OCI-LY3 (cell line): ENCODE measurements at regions not wholly inside any gene's neighbourhood (a gene's known extent, or its start where the extent isn't known, plus 50 kb on each side); places are given as distances from the start of the nearest gene placed in this dataset.

ENCODE experiments used
- H2AFZ ChIP-seq: fragments of 200-600, 300-600 bp; shearing (Covaris generic); 2 replicates; pipeline ENCODE4 v1.6.0; 2014; ENCODE audit warnings: antibody characterized with exemption, low read depth, low read length
- H3K27ac ChIP-seq: fragments of 200-600, 300-600 bp; sonication (generic); 2 replicates; pipeline ENCODE4 v1.5.1; 2014; ENCODE audit warnings: mild to moderate bottlenecking, low read length, moderate library complexity, mixed read lengths
- H3K27me3 ChIP-seq: fragments of 200-600, 300-600 bp; sonication (generic); 2 replicates; pipeline ENCODE4 v1.6.1; 2014; ENCODE audit warnings: low read depth, low read length, mixed read lengths
- H3K36me3 ChIP-seq: fragments of 200-600, 300-600 bp; sonication (generic); replicated peaks from 2 replicates; pipeline ENCODE3; 2014; ENCODE audit warnings: low read depth, low read length, mixed read lengths
- H3K4me1 ChIP-seq: fragments of 300-600, 200-600 bp; sonication (generic); 2 replicates; pipeline ENCODE4 v1.6.1; 2014; ENCODE audit warnings: low read length, mixed read lengths
- H3K4me2 ChIP-seq: fragments of 200-600, 300-600 bp; sonication (generic); 2 replicates; pipeline ENCODE4 v1.6.1; 2014; ENCODE audit warnings: low read length, mixed read lengths
- H3K4me3 ChIP-seq: fragments of 300-600, 200-600 bp; sonication (generic); 2 replicates; pipeline ENCODE4 v1.5.1; 2014; ENCODE audit warnings: antibody characterized with exemption, mild to moderate bottlenecking, low read length, moderate library complexity
- H3K79me2 ChIP-seq: fragments of 300-600, 200-600 bp; shearing (Covaris generic); 2 replicates; pipeline ENCODE4 v1.6.1; 2014; ENCODE audit warnings: mild to moderate bottlenecking, low read length, mixed read lengths
- H3K9ac ChIP-seq: fragments of 300-600, 200-600 bp; shearing (Covaris generic); 2 replicates; pipeline ENCODE4 v1.6.0; 2014; ENCODE audit warnings: mild to moderate bottlenecking, low read length, moderate library complexity
- H3K9me3 ChIP-seq: fragments of 200-600, 300-600 bp; shearing (Covaris generic); 2 replicates; pipeline ENCODE4 v1.6.1; 2014; ENCODE audit warnings: low read length, mixed read lengths; ENCODE audit not compliant: insufficient read depth
- H4K20me1 ChIP-seq: fragments of 200-600, 300-600 bp; sonication (generic); 2 replicates; pipeline ENCODE4 v1.6.1; 2016; ENCODE audit warnings: low read length, mixed read lengths; ENCODE audit not compliant: insufficient read depth
- EZH2phosphoT487 ChIP-seq: fragments of 200-600 bp; shearing (Covaris generic); IDR thresholded peaks from 2 replicates; pipeline ENCODE4 v1.6.1; 2018; ENCODE audit warnings: antibody characterized with exemption, mixed run types, low read depth
- TF ChIP-seq, protein P1 (sequence below): fragments of 200-600, 300-600 bp; sonication (generic); IDR thresholded peaks from 2 replicates; pipeline ENCODE4 v1.5.1; 2014; ENCODE audit warnings: antibody characterized with exemption, low read length, low read depth

- Histone ChIP-seq H3K27me3 (no peaks in the 10 kb centered on the region), H3K79me2 (no peaks in the 10 kb centered on the region), H3K4me1 (no peaks in the 10 kb centered on the region), H2AFZ (no peak overlapping the region), H3K9ac (no peak overlapping the region), H4K20me1 (no peaks in the 10 kb centered on the region), H3K4me3 (no peak overlapping the region), H3K9me3 (no peaks in the 10 kb centered on the region), H3K4me2 (no peak overlapping the region), H3K27ac (no peak overlapping the region), H3K36me3 (no peaks in the 10 kb centered on the region)
- TF ChIP-seq, protein P1, sequence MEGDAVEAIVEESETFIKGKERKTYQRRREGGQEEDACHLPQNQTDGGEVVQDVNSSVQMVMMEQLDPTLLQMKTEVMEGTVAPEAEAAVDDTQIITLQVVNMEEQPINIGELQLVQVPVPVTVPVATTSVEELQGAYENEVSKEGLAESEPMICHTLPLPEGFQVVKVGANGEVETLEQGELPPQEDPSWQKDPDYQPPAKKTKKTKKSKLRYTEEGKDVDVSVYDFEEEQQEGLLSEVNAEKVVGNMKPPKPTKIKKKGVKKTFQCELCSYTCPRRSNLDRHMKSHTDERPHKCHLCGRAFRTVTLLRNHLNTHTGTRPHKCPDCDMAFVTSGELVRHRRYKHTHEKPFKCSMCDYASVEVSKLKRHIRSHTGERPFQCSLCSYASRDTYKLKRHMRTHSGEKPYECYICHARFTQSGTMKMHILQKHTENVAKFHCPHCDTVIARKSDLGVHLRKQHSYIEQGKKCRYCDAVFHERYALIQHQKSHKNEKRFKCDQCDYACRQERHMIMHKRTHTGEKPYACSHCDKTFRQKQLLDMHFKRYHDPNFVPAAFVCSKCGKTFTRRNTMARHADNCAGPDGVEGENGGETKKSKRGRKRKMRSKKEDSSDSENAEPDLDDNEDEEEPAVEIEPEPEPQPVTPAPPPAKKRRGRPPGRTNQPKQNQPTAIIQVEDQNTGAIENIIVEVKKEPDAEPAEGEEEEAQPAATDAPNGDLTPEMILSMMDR: no peak
- no peak for TF ChIP-seq EZH2phosphoT487
These were observed 316.1 kb downstream of the SFMBT2 start for GRCh38 chr10:7094781-7095180.

DNA sequence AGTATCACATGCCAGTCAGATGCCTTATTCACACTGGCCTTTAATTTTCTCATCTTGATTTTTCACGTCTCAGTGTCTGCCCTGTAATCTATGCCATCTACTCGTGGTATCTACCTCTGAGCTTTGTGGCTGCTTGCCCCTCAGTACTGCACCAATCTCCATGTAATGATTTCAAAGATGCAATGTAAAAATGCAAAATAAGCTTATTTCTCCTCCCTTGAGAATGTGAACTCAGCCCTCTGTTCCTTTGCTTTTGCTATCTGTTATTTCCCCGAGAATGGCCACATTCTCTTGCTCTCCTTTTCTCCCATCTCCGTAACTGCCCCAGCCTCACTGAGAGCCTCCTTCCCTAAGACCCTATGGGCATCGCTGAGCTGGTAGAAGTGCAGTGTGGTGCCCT, 317.5 kb downstream of the SFMBT2 start:
- no peaks in the 10 kb centered on the region for H3K9me3 ChIP-seq
- H4K20me1 ChIP-seq: no peaks in the 10 kb centered on the region
- H3K27ac ChIP-seq: no peak overlapping the region
- no peak overlapping the region for H2AFZ ChIP-seq
- no peaks in the 10 kb centered on the region for H3K4me1 ChIP-seq
- no peaks in the 10 kb centered on the region for H3K36me3 ChIP-seq
- TF ChIP-seq, protein P1: no peak
- TF ChIP-seq EZH2phosphoT487: no peak
- no peak overlapping the region for H3K9ac ChIP-seq
- no peaks in the 10 kb centered on the region for H3K79me2 ChIP-seq
- no peak overlapping the region for H3K4me2 ChIP-seq
- H3K4me3 ChIP-seq: no peak overlapping the region
- no peaks in the 10 kb centered on the region for H3K27me3 ChIP-seq

DNA sequence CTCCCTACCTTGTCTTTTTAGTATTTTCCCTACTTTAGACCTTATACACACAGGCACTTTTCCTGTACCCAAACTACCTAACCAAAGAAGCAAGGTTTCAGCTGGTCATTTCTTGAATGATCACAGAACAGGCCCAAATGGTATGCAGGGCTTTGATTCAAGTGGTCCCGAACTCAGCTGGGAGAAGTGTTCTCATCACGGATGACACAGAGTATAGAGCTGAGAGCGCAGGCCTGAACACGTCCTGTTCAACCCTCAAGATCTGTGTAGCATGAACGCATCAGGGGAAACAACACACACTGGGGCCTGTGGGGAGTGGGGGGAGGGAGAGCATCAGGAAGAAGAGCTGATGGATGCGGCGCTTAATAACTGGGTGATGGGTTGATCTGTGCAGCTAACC, 318.2 kb downstream of the SFMBT2 start:
- H3K36me3 ChIP-seq: no peaks in the 10 kb centered on the region
- no peaks in the 10 kb centered on the region for H3K79me2 ChIP-seq
- no peak overlapping the region for H3K4me2 ChIP-seq
- no peak overlapping the region for H3K27ac ChIP-seq
- no peaks in the 10 kb centered on the region for H3K9me3 ChIP-seq
- no peak overlapping the region for H3K4me3 ChIP-seq
- H2AFZ ChIP-seq: no peak overlapping the region
- no peaks in the 10 kb centered on the region for H3K27me3 ChIP-seq
- no peaks in the 10 kb centered on the region for H4K20me1 ChIP-seq
- no peak overlapping the region for H3K9ac ChIP-seq
- TF ChIP-seq, protein P1: no peak
- no peaks in the 10 kb centered on the region for H3K4me1 ChIP-seq

DNA sequence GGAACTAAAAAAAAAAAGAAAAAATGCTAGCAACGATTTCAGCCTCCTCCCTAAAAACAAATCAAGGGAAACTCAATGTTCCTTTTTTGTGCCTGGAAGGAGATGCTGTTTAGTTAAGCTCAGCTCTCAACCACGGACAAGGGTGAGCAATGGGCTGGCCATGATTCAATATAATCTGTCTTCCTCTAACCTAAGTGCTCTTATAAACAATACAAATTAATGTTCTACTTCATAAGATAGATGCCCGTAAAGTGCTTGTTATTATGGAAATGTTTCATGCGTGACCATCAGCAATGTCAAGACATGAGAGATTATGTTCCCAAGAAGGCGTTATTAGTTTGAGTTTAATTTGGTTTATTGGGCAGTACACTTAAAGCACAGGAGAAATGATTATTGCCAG, 320.3 kb downstream of the SFMBT2 start:
- no peaks in the 10 kb centered on the region for H3K4me1 ChIP-seq
- H3K36me3 ChIP-seq: no peaks in the 10 kb centered on the region
- H3K27me3 ChIP-seq: no peaks in the 10 kb centered on the region
- H3K4me3 ChIP-seq: no peak overlapping the region
- no peak overlapping the region for H3K4me2 ChIP-seq
- H4K20me1 ChIP-seq: no peaks in the 10 kb centered on the region
- H2AFZ ChIP-seq: no peak overlapping the region
- no peak overlapping the region for H3K27ac ChIP-seq
- TF ChIP-seq, protein P1: no peak
- TF ChIP-seq EZH2phosphoT487: no peak
- H3K79me2 ChIP-seq: no peaks in the 10 kb centered on the region
- H3K9ac ChIP-seq: no peak overlapping the region
- no peaks in the 10 kb centered on the region for H3K9me3 ChIP-seq
